HepG2 (cell line): ENCODE measurements at regions not wholly inside any gene's neighbourhood (a gene's known extent, or its start where the extent isn't known, plus 50 kb on each side); places are given as distances from the start of the nearest gene placed in this dataset.

Experiments used
- CCDC6 ChIP-seq: sonication (generic); formaldehyde crosslinking; IDR thresholded peaks from 2 replicates; pipeline ENCODE4 v1.8.1; 2022; ENCODE audit warnings: mild to moderate bottlenecking, missing genetic modification reagents, moderate library complexity
- GLI4 ChIP-seq: sonication (generic); formaldehyde crosslinking; IDR thresholded peaks from 2 replicates; pipeline ENCODE4 v1.5.1; 2020; ENCODE audit warnings: missing genetic modification reagents, mild to moderate bottlenecking, moderate library complexity, borderline replicate concordance
- MTF1 ChIP-seq: sonication (generic); formaldehyde crosslinking; IDR thresholded peaks from 2 replicates; pipeline ENCODE4 v1.5.0; 2020; ENCODE audit warnings: missing genetic modification reagents
- NFIC ChIP-seq: IDR thresholded peaks from 2 replicates; pipeline ENCODE4 v1.6.1; 2012; ENCODE audit warnings: mild to moderate bottlenecking, low read length, inconsistent platforms
- RAD51 ChIP-seq: fragments of 450-650 bp; IDR thresholded peaks from 2 replicates; pipeline ENCODE4 v1.6.1; 2016; ENCODE audit warnings: borderline replicate concordance
- SOX13 ChIP-seq, 3 experiments: fragments of 450-650 bp in 1 of 3; sonication (generic) in 1 of 3; formaldehyde crosslinking in 1 of 3; IDR thresholded peaks in 2 of 3; conservative IDR thresholded peaks in 1 of 3; 2 replicates each; pipeline versions ENCODE4 v1.5.0 to v1.6.1; 2016 to 2020; ENCODE audit warnings: antibody characterized with exemption in 1 of 3, mild to moderate bottlenecking in 1 of 3, missing compliant biosample characterization in 1 of 3, missing genetic modification reagents in 1 of 3, moderate library complexity in 1 of 3
- SOX5 ChIP-seq: IDR thresholded peaks from 2 replicates; pipeline ENCODE4 v1.6.1; 2016; ENCODE audit warnings: borderline replicate concordance
- SRF ChIP-seq: IDR thresholded peaks from 2 replicates; pipeline ENCODE4 v1.6.1; 2011; ENCODE audit warnings: mild to moderate bottlenecking, low read depth, low read length, moderate library complexity
- TCF12 ChIP-seq, 2 experiments: fragments of 450-650 bp in 1 of 2; sonication (generic) in 1 of 2; formaldehyde crosslinking in 1 of 2; IDR thresholded peaks; 2 replicates each; pipeline versions ENCODE4 v1.6.1 to v1.8.0; 2017 to 2022; ENCODE audit warnings: antibody characterized with exemption in 1 of 2, mild to moderate bottlenecking in 1 of 2, missing genetic modification reagents in 1 of 2, moderate library complexity in 1 of 2
- ZNF550 ChIP-seq: sonication (generic); formaldehyde crosslinking; IDR thresholded peaks from 2 replicates; pipeline ENCODE4 v1.4.0; 2020; ENCODE audit warnings: mild to moderate bottlenecking, missing genetic modification reagents, borderline replicate concordance
- ZNF567 ChIP-seq: sonication (generic); formaldehyde crosslinking; IDR thresholded peaks from 2 replicates; pipeline ENCODE4 v1.8.1; 2023; ENCODE audit warnings: mild to moderate bottlenecking, missing genetic modification reagents, borderline replicate concordance
- ZSCAN12 ChIP-seq: sonication (generic); formaldehyde crosslinking; IDR thresholded peaks from 2 replicates; pipeline ENCODE4 v1.9.0; 2021; ENCODE audit warnings: mild to moderate bottlenecking, missing genetic modification reagents
- ZSCAN9 ChIP-seq: IDR thresholded peaks from 2 replicates; pipeline ENCODE4 v1.6.1; 2016; ENCODE audit warnings: borderline replicate concordance
- TF ChIP-seq, protein P1 (sequence below): sonication (generic); formaldehyde crosslinking; IDR thresholded peaks from 2 replicates; pipeline ENCODE4 v1.4.0; 2020; ENCODE audit warnings: missing genetic modification reagents, borderline replicate concordance
- TF ChIP-seq, protein P2 (sequence below): sonication (generic); formaldehyde crosslinking; IDR thresholded peaks from 2 replicates; pipeline ENCODE4 v1.5.1; 2020; ENCODE audit warnings: mild to moderate bottlenecking, missing genetic modification reagents, borderline replicate concordance
- TF ChIP-seq, protein P3 (sequence below): sonication (generic); formaldehyde crosslinking; IDR thresholded peaks from 2 replicates; pipeline ENCODE4 v1.4.0; 2020; ENCODE audit warnings: mild to moderate bottlenecking, missing genetic modification reagents
- TF ChIP-seq, protein P4 (sequence below): sonication (generic); formaldehyde crosslinking; IDR thresholded peaks from 2 replicates; pipeline ENCODE4 v1.5.0; 2020; ENCODE audit warnings: mild to moderate bottlenecking, missing genetic modification reagents

DNA sequence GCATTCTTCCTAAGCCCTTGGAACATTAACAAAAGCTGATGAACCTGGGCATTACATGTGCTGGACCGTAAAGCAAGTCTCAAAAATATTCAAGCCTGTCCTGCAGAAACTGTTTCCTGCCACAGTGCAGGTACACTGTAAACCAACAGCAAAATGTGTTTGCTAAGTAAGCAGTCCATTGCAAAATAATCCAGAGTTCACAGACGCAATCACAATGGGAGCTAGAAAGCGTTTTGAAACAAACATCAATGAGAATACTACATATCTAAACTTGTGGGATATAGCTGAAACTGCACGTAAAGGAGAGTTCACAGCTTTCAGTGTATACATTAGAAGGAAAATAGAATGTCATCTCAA is 61.6 kb downstream of the RGS12 start (continued):
- TF ChIP-seq, protein P1, sequence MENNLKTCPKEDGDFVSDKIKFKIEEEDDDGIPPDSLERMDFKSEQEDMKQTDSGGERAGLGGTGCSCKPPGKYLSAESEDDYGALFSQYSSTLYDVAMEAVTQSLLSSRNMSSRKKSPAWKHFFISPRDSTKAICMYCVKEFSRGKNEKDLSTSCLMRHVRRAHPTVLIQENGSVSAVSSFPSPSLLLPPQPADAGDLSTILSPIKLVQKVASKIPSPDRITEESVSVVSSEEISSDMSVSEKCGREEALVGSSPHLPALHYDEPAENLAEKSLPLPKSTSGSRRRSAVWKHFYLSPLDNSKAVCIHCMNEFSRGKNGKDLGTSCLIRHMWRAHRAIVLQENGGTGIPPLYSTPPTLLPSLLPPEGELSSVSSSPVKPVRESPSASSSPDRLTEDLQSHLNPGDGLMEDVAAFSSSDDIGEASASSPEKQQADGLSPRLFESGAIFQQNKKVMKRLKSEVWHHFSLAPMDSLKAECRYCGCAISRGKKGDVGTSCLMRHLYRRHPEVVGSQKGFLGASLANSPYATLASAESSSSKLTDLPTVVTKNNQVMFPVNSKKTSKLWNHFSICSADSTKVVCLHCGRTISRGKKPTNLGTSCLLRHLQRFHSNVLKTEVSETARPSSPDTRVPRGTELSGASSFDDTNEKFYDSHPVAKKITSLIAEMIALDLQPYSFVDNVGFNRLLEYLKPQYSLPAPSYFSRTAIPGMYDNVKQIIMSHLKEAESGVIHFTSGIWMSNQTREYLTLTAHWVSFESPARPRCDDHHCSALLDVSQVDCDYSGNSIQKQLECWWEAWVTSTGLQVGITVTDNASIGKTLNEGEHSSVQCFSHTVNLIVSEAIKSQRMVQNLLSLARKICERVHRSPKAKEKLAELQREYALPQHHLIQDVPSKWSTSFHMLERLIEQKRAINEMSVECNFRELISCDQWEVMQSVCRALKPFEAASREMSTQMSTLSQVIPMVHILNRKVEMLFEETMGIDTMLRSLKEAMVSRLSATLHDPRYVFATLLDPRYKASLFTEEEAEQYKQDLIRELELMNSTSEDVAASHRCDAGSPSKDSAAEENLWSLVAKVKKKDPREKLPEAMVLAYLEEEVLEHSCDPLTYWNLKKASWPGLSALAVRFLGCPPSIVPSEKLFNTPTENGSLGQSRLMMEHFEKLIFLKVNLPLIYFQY (CRISPR knock-in tag): no peak
- TF ChIP-seq SOX5 (CRISPR knock-in tag) (peak; percentile 98), NFIC (peak; percentile 91), SRF (no peak), ZSCAN12 (CRISPR knock-in tag) (no peak), ZNF550 (CRISPR knock-in tag) (no peak), ZSCAN9 (CRISPR knock-in tag) (peak; percentile 96), ZNF567 (CRISPR knock-in tag) (no peak), GLI4 (no peak), SOX13 (IDR thresholded peaks at IDR 0.05) (peak; percentile 93), SOX13 (CRISPR knock-in tag; conservative IDR thresholded peaks at IDR 0.05 in 1 of 2, IDR thresholded peaks at IDR 0.05 in 1 of 2) (peak in 1 of 2 experiments; percentile 98; a peak in 2 of 4 replicates), CCDC6 (CRISPR knock-in tag) (peak; percentile 67; the same call in 1 of the 2 replicates), RAD51 (no peak), MTF1 (CRISPR knock-in tag) (no peak), TCF12 (IDR thresholded peaks at IDR 0.05) (no peak), TCF12 (CRISPR knock-in tag; IDR thresholded peaks at IDR 0.05) (peak; percentile 61; the same call in 1 of the 2 replicates)
- TF ChIP-seq, protein P2, sequence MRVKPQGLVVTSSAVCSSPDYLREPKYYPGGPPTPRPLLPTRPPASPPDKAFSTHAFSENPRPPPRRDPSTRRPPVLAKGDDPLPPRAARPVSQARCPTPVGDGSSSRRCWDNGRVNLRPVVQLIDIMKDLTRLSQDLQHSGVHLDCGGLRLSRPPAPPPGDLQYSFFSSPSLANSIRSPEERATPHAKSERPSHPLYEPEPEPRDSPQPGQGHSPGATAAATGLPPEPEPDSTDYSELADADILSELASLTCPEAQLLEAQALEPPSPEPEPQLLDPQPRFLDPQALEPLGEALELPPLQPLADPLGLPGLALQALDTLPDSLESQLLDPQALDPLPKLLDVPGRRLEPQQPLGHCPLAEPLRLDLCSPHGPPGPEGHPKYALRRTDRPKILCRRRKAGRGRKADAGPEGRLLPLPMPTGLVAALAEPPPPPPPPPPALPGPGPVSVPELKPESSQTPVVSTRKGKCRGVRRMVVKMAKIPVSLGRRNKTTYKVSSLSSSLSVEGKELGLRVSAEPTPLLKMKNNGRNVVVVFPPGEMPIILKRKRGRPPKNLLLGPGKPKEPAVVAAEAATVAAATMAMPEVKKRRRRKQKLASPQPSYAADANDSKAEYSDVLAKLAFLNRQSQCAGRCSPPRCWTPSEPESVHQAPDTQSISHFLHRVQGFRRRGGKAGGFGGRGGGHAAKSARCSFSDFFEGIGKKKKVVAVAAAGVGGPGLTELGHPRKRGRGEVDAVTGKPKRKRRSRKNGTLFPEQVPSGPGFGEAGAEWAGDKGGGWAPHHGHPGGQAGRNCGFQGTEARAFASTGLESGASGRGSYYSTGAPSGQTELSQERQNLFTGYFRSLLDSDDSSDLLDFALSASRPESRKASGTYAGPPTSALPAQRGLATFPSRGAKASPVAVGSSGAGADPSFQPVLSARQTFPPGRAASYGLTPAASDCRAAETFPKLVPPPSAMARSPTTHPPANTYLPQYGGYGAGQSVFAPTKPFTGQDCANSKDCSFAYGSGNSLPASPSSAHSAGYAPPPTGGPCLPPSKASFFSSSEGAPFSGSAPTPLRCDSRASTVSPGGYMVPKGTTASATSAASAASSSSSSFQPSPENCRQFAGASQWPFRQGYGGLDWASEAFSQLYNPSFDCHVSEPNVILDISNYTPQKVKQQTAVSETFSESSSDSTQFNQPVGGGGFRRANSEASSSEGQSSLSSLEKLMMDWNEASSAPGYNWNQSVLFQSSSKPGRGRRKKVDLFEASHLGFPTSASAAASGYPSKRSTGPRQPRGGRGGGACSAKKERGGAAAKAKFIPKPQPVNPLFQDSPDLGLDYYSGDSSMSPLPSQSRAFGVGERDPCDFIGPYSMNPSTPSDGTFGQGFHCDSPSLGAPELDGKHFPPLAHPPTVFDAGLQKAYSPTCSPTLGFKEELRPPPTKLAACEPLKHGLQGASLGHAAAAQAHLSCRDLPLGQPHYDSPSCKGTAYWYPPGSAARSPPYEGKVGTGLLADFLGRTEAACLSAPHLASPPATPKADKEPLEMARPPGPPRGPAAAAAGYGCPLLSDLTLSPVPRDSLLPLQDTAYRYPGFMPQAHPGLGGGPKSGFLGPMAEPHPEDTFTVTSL (CRISPR knock-in tag): peak; percentile 99
- TF ChIP-seq, protein P3, sequence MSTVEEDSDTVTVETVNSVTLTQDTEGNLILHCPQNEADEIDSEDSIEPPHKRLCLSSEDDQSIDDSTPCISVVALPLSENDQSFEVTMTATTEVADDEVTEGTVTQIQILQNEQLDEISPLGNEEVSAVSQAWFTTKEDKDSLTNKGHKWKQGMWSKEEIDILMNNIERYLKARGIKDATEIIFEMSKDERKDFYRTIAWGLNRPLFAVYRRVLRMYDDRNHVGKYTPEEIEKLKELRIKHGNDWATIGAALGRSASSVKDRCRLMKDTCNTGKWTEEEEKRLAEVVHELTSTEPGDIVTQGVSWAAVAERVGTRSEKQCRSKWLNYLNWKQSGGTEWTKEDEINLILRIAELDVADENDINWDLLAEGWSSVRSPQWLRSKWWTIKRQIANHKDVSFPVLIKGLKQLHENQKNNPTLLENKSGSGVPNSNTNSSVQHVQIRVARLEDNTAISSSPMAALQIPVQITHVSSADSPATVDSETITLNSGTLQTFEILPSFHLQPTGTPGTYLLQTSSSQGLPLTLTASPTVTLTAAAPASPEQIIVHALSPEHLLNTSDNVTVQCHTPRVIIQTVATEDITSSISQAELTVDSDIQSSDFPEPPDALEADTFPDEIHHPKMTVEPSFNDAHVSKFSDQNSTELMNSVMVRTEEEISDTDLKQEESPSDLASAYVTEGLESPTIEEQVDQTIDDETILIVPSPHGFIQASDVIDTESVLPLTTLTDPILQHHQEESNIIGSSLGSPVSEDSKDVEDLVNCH: no peak
- TF ChIP-seq, protein P4, sequence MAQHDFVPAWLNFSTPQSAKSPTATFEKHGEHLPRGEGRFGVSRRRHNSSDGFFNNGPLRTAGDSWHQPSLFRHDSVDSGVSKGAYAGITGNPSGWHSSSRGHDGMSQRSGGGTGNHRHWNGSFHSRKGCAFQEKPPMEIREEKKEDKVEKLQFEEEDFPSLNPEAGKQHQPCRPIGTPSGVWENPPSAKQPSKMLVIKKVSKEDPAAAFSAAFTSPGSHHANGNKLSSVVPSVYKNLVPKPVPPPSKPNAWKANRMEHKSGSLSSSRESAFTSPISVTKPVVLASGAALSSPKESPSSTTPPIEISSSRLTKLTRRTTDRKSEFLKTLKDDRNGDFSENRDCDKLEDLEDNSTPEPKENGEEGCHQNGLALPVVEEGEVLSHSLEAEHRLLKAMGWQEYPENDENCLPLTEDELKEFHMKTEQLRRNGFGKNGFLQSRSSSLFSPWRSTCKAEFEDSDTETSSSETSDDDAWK: no peak
